Endothelial cell (in vitro differentiated cells): ENCODE measurements at regions not wholly inside any gene's neighbourhood (a gene's known extent, or its start where the extent isn't known, plus 50 kb on each side); places are given as distances from the start of the nearest gene placed in this dataset.

Experiments
- DNase-seq: peaks from one replicate; pipeline ENCODE4 v3.0.0; 2021; ENCODE audit warnings: low spot score
- H3K27ac Mint-ChIP-seq: one replicate; pipeline ENCODE4 v1.8.0; 2021; ENCODE audit warnings: mixed read lengths, inconsistent platforms; ENCODE audit not compliant: unreplicated experiment
- H3K27me3 Mint-ChIP-seq: one replicate; pipeline ENCODE4 v1.8.0; 2021; ENCODE audit warnings: mild to moderate bottlenecking, moderate library complexity, mixed read lengths, inconsistent platforms; ENCODE audit not compliant: unreplicated experiment
- H3K36me3 Mint-ChIP-seq: one replicate; pipeline ENCODE4 v1.8.0; 2021; ENCODE audit warnings: mild to moderate bottlenecking, low read depth, mixed read lengths, inconsistent platforms; ENCODE audit not compliant: unreplicated experiment
- H3K4me1 Mint-ChIP-seq: one replicate; pipeline ENCODE4 v1.8.0; 2021; ENCODE audit warnings: mild to moderate bottlenecking, mixed read lengths, inconsistent platforms; ENCODE audit not compliant: unreplicated experiment
- H3K4me3 Mint-ChIP-seq: one replicate; pipeline ENCODE4 v1.8.0; 2021; ENCODE audit warnings: mild to moderate bottlenecking, mixed read lengths, inconsistent platforms; ENCODE audit not compliant: unreplicated experiment
- H3K9me3 Mint-ChIP-seq: one replicate; pipeline ENCODE4 v1.8.0; 2021; ENCODE audit warnings: mixed read lengths, inconsistent platforms; ENCODE audit not compliant: unreplicated experiment
- CTCF ChIP-seq: fragments of 200-600 bp; sonication (generic); IDR thresholded peaks from one replicate; pipeline ENCODE4 v1.5.0; 2021; ENCODE audit warnings: antibody characterized with exemption; ENCODE audit not compliant: unreplicated experiment

GRCh38 chr4:136935305-136935704, 597.0 kb downstream of the PCDH18 start:
- Mint-ChIP-seq H3K36me3 (no peaks in the 10 kb centered on the region), H3K27me3 (no peaks in the 10 kb centered on the region), H3K4me3 (no peak overlapping the region), H3K27ac (no peak overlapping the region), H3K9me3 (no peaks in the 10 kb centered on the region), H3K4me1 (no peaks in the 10 kb centered on the region)
- TF ChIP-seq CTCF = no peak
- DNase-seq = no peak

- no peak for DNase-seq
- no peak overlapping the region for H3K27ac Mint-ChIP-seq
- TF ChIP-seq CTCF = no peak
- H3K4me3 Mint-ChIP-seq = no peak overlapping the region
- no peaks in the 10 kb centered on the region for H3K27me3 Mint-ChIP-seq
- no peaks in the 10 kb centered on the region for H3K9me3 Mint-ChIP-seq
- no peaks in the 10 kb centered on the region for H3K4me1 Mint-ChIP-seq
- peaks cover 3% of the 10 kb centered on the region for H3K36me3 Mint-ChIP-seq
These were observed 597.7 kb downstream of the PCDH18 start for GRCh38 chr4:136934601-136935000.

- H3K27me3 Mint-ChIP-seq = peaks cover 3% of the 10 kb centered on the region
- peaks cover 9% of the 10 kb centered on the region for H3K36me3 Mint-ChIP-seq
- H3K4me3 Mint-ChIP-seq = no peak overlapping the region
- peaks cover 5% of the 10 kb centered on the region for H3K9me3 Mint-ChIP-seq
- TF ChIP-seq CTCF = no peak
- H3K4me1 Mint-ChIP-seq = no peaks in the 10 kb centered on the region
- no peak overlapping the region for H3K27ac Mint-ChIP-seq
- DNase-seq = no peak
These were observed 600.5 kb downstream of the PCDH18 start for GRCh38 chr4:136931781-136932180.

GRCh38 chr4:136928957-136929411, 603.3 kb downstream of the PCDH18 start:
- no peaks in the 10 kb centered on the region for H3K4me1 Mint-ChIP-seq
- H3K27ac Mint-ChIP-seq = no peak overlapping the region
- no peak for TF ChIP-seq CTCF
- H3K9me3 Mint-ChIP-seq = peaks cover 5% of the 10 kb centered on the region
- H3K27me3 Mint-ChIP-seq = peaks cover 3% of the 10 kb centered on the region
- no peak for DNase-seq
- no peak overlapping the region for H3K4me3 Mint-ChIP-seq
- peaks cover 9% of the 10 kb centered on the region for H3K36me3 Mint-ChIP-seq

- Mint-ChIP-seq H3K4me1 (no peaks in the 10 kb centered on the region), H3K27me3 (peaks cover 3% of the 10 kb centered on the region), H3K27ac (no peak overlapping the region), H3K36me3 (peaks cover 9% of the 10 kb centered on the region), H3K9me3 (peaks cover 5% of the 10 kb centered on the region), H3K4me3 (no peak overlapping the region)
- no peak for TF ChIP-seq CTCF
- no peak for DNase-seq
These were observed 605.1 kb downstream of the PCDH18 start for GRCh38 chr4:136927172-136927571.
